ENCODE measurements at regions not wholly inside any gene's neighbourhood (a gene's known extent, or its start where the extent isn't known, plus 50 kb on each side); places are given as distances from the start of the nearest gene placed in this dataset.

DNA sequence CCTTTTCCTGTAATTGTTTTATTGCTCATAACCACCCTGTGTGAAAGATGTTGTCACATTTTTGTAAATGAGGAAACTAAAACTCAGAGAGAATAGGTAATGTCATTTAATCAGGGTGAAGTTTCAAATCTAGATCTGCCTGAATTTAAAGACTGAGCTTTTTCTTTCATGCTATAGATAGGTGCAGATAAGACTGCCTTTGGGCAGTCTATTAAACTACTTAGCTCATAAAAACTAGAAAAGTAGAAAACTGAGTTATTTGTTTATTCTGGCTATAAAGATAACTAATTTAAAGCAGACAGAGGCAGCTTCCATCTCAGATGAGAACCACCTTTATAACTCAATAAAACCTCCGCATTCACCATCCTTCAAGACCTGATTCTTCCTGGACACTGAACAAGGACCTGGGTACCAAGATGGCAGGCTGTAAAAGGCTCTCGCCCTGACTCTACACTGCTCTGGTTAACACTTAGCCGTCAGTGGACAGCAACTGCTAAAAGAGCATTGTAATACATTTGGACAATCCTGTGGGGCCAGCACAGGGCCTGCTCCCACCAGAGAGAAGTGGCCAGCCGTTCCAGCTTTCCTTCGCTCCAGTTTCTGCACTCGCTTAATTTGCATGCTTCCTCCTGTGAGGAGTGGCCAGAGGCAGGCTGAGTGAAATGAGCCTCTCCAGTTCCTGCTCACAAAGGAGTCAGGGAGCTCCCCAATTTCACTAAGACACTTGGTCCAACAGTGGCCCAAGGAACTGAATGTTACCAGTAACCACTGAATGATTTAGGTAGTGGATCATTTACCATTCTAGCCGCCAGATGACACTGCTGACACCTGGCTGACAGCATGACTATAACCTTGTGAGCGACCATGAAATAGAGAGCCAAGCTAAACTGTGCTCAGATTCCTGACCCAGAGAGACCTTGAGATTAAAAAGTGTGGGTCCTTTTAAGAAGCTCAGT is 566.4 kb downstream of the EFNA5 start:
- H3K4me1 Mint-ChIP-seq, result no peaks in the 10 kb centered on the region
- no peaks in the 10 kb centered on the region for H3K36me3 Mint-ChIP-seq
- ATAC-seq, result no peak
- H3K9me3 Mint-ChIP-seq, result peaks cover 0 to 7% (median 0%) of the 10 kb centered on the region in 9 donors
- no peak for DNase-seq
- POLR2A ChIA-PET, result no interaction called here
- H3K27ac Mint-ChIP-seq, result no peak overlapping the region
- H3K27me3 Mint-ChIP-seq, result no peaks in the 10 kb centered on the region
- no peak overlapping the region for H3K4me3 Mint-ChIP-seq

DNA sequence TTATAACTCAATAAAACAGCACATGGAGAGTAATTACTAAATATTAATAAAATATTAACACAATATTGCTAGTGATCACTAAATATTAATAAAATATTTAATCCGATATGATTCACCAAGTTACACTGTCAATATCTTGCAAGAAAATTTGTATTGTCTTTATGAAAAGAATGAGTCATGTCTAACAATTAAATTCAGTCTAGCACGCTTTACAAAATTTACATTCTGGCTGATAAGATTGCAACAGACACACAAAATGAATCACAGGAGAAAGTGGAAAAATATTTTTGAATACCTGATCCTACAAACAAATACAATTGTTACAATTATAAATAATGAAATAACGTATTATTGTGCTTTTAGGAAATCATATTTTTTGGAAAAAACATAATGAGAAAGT is 567.2 kb downstream of the EFNA5 start:
- Mint-ChIP-seq H3K27ac (no peak overlapping the region), H3K36me3 (no peaks in the 10 kb centered on the region), H3K4me1 (no peaks in the 10 kb centered on the region), H3K4me3 (no peak overlapping the region), H3K27me3 (no peaks in the 10 kb centered on the region), H3K9me3 (peaks cover 0 to 10% (median 0%) of the 10 kb centered on the region in 9 donors)
- POLR2A ChIA-PET, result no interaction called here
- ATAC-seq (no peak), DNase-seq (no peak)

DNA sequence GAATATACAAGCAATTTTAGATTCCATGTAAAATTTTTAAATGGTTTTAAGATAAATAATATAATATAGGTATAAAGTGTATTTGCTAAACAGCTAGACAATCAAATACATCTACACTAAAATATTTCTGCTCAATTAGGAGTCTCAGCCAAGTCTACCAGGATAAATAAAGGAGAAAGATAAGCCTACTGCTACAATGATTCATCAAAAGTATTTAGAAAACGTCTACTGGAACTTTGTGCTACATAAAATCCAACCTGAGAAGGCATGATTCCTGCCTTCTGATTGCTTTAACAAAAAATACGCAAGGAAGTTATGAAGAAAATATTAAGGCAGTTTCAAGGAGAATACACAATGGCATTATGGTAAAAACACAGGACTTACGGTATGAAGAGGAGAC is 570.6 kb downstream of the EFNA5 start:
- H3K4me3 Mint-ChIP-seq, result no peak overlapping the region
- H3K4me1 Mint-ChIP-seq, result no peaks in the 10 kb centered on the region
- peaks cover 0 to 10% (median 0%) of the 10 kb centered on the region in 9 donors for H3K9me3 Mint-ChIP-seq
- no peak overlapping the region for H3K27ac Mint-ChIP-seq
- DNase-seq (no peak), ATAC-seq (no peak)
- no peaks in the 10 kb centered on the region for H3K36me3 Mint-ChIP-seq
- POLR2A ChIA-PET, result no interaction called here
- no peaks in the 10 kb centered on the region for H3K27me3 Mint-ChIP-seq

DNA sequence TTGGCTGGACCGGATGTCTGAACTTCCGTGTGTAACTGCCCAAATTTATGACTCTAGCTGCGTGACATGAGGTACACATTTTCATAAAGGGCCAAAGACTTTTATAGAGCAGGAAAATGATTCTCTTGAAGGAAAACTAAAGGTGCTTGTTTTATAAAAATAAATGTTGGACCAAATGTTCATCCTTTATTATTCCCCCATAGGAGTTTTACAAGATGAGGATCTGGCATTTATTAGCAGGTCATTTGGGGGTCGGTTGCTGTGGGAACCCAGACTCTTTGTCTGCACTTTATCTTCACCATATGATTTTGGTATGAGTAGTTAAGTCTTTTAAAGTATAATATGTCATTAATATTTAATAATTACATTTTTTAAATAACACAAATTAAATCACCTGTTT is 571.2 kb downstream of the EFNA5 start:
- POLR2A ChIA-PET, result no interaction called here
- Mint-ChIP-seq H3K27me3 (no peaks in the 10 kb centered on the region), H3K9me3 (peaks cover 0 to 10% (median 0%) of the 10 kb centered on the region in 9 donors), H3K4me1 (no peaks in the 10 kb centered on the region), H3K27ac (no peak overlapping the region), H3K36me3 (no peaks in the 10 kb centered on the region), H3K4me3 (no peak overlapping the region)
- no peak for DNase-seq
- no peak for ATAC-seq

DNA sequence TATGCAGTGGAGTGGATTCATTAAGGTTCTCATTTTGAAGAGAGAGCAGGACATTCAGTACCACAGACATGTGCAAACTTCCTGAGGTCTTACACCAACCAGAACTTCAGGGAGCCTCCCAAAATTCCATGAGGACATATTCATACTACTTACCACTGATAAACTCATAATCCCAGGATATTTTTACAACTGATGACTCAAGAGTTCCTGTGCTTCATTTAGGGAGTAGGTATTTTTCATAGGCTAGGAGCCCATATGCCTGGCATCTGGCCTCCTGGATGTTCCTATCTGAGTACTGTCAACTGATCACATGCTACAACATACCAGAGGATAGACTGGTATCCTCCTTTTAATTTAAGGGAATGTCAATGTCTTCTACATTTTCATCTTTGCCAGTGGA is 578.0 kb downstream of the EFNA5 start:
- Mint-ChIP-seq H3K4me1 (no peaks in the 10 kb centered on the region), H3K9me3 (peaks cover 0 to 7% (median 2%) of the 10 kb centered on the region in 9 donors), H3K27me3 (no peaks in the 10 kb centered on the region), H3K36me3 (no peaks in the 10 kb centered on the region), H3K27ac (no peak overlapping the region), H3K4me3 (no peak overlapping the region)
- no peak for ATAC-seq
- POLR2A ChIA-PET, result no interaction called here
- DNase-seq, result no peak

DNA sequence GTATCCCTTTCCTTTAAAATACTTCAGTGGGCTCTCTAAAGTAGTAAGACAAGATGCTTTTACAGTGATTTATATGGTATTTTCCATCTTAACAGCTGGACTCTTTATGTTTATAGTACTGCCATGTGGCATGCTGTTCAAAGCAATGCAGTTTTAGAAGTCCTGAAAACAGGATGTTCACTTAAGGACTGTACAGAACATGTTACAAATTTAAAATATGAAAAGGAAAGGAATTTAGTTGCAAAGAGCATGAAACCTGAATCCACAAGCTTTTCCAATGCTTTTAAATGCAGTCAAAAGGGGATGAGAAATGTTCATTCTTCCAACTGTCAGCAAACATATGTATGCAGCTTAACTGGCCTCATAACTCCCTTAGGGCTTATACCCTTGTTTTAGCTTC is 580.2 kb downstream of the EFNA5 start:
- no peak for ATAC-seq
- Mint-ChIP-seq H3K36me3 (no peaks in the 10 kb centered on the region), H3K9me3 (peaks cover 0 to 12% (median 5%) of the 10 kb centered on the region in 9 donors), H3K27me3 (no peaks in the 10 kb centered on the region), H3K4me3 (no peak overlapping the region), H3K4me1 (no peaks in the 10 kb centered on the region), H3K27ac (no peak overlapping the region)
- POLR2A ChIA-PET, result no interaction called here
- DNase-seq, result no peak

DNA sequence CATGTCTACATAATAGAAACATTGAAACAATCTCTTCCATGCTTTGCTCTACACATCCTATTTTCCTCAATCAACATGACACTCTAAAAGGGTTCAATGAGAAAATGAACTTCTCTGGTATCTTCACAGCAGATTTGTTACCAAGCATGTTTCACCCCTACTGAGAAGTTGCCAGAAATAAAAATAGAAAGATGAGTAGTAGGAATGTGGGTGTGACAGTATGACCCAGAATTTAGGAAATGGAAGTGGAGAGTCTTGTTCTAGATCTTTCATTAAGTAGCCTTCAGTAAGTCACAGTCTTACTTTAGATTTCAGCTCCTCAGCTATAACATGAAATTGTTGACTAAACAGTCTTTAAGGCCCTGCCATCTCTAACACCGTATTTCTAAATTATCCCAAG is 581.8 kb downstream of the EFNA5 start:
- Mint-ChIP-seq H3K4me1 (no peaks in the 10 kb centered on the region), H3K27ac (no peak overlapping the region), H3K27me3 (no peaks in the 10 kb centered on the region), H3K9me3 (peaks cover 0 to 16% (median 5%) of the 10 kb centered on the region in 9 donors), H3K4me3 (no peak overlapping the region), H3K36me3 (no peaks in the 10 kb centered on the region)
- POLR2A ChIA-PET, result no interaction called here
- ATAC-seq (no peak), DNase-seq (no peak)

DNA sequence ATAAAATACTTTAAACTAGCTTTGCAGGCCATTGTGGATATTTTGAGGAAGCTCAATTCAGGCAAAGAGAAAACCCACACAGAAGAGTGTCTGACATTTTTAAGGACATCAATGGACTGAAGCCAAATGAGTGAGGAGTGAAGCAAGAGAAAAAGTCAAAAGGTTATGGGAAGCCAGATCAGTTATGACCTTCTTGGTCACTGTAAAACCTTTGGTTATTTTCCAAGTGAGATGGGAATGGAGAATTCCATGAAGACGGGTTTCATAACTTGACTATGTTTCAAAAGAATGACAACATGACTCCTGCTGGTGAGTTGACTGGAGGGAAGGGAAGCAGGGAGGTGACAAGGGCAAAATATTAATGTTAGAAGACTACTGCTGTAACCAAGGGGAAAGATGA is 585.2 kb downstream of the EFNA5 start:
- no peak for ATAC-seq
- H3K27me3 Mint-ChIP-seq, result no peaks in the 10 kb centered on the region
- H3K27ac Mint-ChIP-seq, result no peak overlapping the region
- no peak overlapping the region for H3K4me3 Mint-ChIP-seq
- no peaks in the 10 kb centered on the region for H3K4me1 Mint-ChIP-seq
- H3K9me3 Mint-ChIP-seq, result peaks cover 0 to 23% (median 4%) of the 10 kb centered on the region in 9 donors
- POLR2A ChIA-PET, result no interaction called here
- H3K36me3 Mint-ChIP-seq, result no peaks in the 10 kb centered on the region
- DNase-seq, result no peak

DNA sequence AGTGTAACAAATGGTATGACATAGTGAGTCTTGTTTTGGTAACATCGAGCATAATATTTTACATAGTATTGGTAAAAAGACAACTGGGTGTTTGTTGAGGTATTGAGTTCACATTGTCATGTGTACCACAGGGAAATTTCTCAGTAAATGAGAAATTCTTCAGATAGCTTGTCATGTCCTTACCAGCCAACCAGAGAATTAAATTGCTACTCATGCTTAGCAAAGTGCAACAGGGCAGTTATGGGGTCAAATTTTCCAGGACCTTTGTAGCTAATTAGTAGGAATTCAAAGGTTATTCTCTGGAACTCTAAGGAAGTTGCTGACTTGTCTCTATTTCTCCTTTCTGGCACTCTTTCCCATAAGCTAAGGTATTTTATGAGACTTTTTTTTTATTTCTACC is 595.7 kb downstream of the EFNA5 start:
- DNase-seq, result no peak
- POLR2A ChIA-PET, result no interaction called here

DNA sequence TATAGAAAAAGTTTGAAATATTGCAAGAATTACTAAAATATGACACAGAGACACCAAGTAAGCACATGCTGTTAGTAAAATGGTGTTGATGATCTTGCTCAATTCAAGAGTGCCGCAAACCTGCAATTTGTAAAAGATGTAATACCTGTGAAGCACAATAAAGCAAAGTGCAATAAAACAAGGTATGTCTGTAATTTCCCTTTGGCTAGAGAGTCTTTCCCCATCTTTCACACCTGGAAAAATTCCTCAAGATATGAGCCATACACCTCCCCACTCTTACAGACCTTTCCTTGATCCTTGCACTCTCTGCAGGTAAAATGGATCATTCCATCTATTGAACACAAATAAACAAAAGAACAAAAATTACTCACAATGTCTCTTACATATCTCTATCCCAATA is 597.8 kb downstream of the EFNA5 start:
- no peak for ATAC-seq
- Mint-ChIP-seq H3K4me1 (no peaks in the 10 kb centered on the region), H3K36me3 (no peaks in the 10 kb centered on the region), H3K27ac (no peak overlapping the region), H3K27me3 (no peaks in the 10 kb centered on the region), H3K9me3 (peaks cover 0 to 17% (median under 1%) of the 10 kb centered on the region in 9 donors), H3K4me3 (no peak overlapping the region)
- no peak for DNase-seq
- POLR2A ChIA-PET, result no interaction called here

More for the DNA sequence above, 595.7 kb downstream of the EFNA5 start:
- ATAC-seq, result no peak
- peaks cover 0 to 2% (median 0%) of the 10 kb centered on the region in 5 donors for H3K27me3 Mint-ChIP-seq
- no peaks in the 10 kb centered on the region for H3K4me1 Mint-ChIP-seq
- peaks cover 0 to 19% (median 1%) of the 10 kb centered on the region in 9 donors for H3K9me3 Mint-ChIP-seq
- no peaks in the 10 kb centered on the region for H3K36me3 Mint-ChIP-seq
- H3K4me3 Mint-ChIP-seq, result no peak overlapping the region
- no peak overlapping the region for H3K27ac Mint-ChIP-seq

DNA sequence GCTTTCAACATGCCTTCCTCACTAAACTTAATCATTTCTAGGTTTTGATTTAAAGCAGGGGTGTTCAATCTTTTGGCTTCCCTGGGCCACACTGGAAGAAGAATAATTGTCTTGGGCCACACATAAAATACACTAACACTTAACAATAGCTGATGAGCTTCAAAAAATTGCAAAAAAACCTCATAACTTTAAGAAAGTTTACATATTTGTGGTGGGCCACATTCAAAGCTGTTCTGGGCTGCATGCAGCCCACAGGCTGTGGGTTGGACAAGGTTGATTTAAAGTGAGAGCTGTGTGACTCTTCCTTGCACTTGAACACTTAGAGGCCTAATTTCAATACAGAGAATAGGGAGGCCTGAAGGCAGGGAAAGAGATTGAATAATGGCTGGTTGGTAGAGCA is 598.3 kb downstream of the EFNA5 start:
- Mint-ChIP-seq H3K4me3 (no peak overlapping the region), H3K36me3 (no peaks in the 10 kb centered on the region), H3K27ac (no peak overlapping the region), H3K9me3 (peaks cover 0 to 17% (median 1%) of the 10 kb centered on the region in 9 donors), H3K27me3 (no peaks in the 10 kb centered on the region), H3K4me1 (no peaks in the 10 kb centered on the region)
- no peak for ATAC-seq
- DNase-seq, result no peak
- POLR2A ChIA-PET, result no interaction called here

DNA sequence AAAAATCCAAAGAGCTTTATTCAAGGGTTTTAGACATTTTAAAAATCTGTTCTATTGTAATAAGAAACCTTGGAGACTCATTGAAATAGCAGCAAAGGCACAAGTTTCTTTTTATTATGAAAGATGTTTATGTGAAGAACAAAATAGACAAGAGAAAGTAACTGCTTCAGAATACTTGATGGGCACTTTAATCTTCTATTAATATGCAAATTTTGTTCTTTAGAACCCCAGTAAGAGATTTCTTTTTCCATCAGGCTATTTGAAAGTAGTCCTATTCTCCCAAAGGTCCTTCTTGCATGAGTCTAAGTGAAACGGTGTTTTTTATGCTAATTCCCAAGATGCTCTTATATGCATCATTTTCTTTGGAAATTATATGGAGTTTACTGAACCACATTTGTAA is 602.0 kb downstream of the EFNA5 start:
- POLR2A ChIA-PET, result no interaction called here
- Mint-ChIP-seq H3K4me1 (no peaks in the 10 kb centered on the region), H3K36me3 (no peaks in the 10 kb centered on the region), H3K27me3 (no peaks in the 10 kb centered on the region), H3K9me3 (peaks cover 0 to 13% (median 0%) of the 10 kb centered on the region in 9 donors), H3K4me3 (no peak overlapping the region), H3K27ac (no peak overlapping the region)
- ATAC-seq (no peak), DNase-seq (no peak)

DNA sequence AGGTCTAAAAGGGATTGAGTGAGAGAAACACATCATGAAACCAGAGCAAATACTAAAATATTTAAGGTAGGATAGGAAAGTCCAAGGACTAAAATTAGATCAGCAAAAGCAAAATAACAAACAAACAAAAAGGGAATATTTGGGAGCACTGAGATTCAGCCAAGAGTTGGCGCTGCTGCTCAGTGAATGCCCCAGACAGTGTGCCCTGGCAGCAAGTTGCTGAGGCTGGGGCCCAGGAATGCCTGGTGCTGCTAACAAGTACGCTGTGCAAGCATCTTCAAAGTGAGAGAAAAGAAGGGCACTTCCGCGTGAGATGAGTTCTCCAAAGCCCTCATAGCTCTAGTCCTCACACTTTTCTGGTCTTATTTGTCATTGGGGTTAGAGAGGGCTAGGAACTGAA is 603.3 kb downstream of the EFNA5 start:
- DNase-seq (no peak), ATAC-seq (no peak)
- Mint-ChIP-seq H3K4me1 (no peaks in the 10 kb centered on the region), H3K36me3 (no peaks in the 10 kb centered on the region), H3K27ac (no peak overlapping the region), H3K9me3 (peaks cover 0 to 13% (median 2%) of the 10 kb centered on the region in 9 donors), H3K27me3 (no peaks in the 10 kb centered on the region), H3K4me3 (no peak overlapping the region)
- POLR2A ChIA-PET, result no interaction called here

DNA sequence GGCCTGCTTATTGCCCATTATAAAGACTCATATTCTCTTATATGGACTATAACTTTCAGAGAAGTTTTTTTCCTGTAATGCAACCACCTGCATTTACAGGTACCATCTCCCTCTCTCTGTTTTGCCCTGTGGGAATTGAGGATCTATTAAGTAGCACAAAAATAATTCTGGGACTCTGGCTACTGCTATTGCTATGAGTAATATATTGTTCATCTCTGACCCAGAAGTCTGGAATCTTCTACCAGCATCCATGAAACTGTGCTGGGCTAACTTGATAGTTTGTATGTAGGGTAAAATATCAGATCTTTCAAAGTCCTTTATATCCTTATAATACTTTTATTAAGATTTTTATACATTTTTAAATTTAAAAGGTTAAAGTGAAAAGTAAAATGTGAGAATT is 607.2 kb downstream of the EFNA5 start:
- H3K4me3 Mint-ChIP-seq, result no peak overlapping the region
- H3K27me3 Mint-ChIP-seq, result no peaks in the 10 kb centered on the region
- no peak overlapping the region for H3K27ac Mint-ChIP-seq
- no peaks in the 10 kb centered on the region for H3K4me1 Mint-ChIP-seq
- ATAC-seq, result no peak
- H3K9me3 Mint-ChIP-seq, result peaks cover 0 to 13% (median 1%) of the 10 kb centered on the region in 9 donors
- POLR2A ChIA-PET, result no interaction called here
- H3K36me3 Mint-ChIP-seq, result no peaks in the 10 kb centered on the region
- DNase-seq, result no peak

All from naive thymus-derived CD8-positive, alpha-beta T cell (primary cell).